ENCODE measurements at regions not wholly inside any gene's neighbourhood (a gene's known extent, or its start where the extent isn't known, plus 50 kb on each side); places are given as distances from the start of the nearest gene placed in this dataset.

- no peaks in the 10 kb centered on the region for H3K79me2 ChIP-seq (ENCODE audit: low read depth)
- Mint-ChIP-seq H3K36me3 (no peaks in the 10 kb centered on the region), H3K9me3 (no peaks in the 10 kb centered on the region), H3K4me3 (no peak overlapping the region), H3K27me3 (ENCODE audit: insufficient read depth, low read depth) (peaks cover 3% of the 10 kb centered on the region), H3K27ac (no peak overlapping the region), H3K4me1 (no peaks in the 10 kb centered on the region)
- TF ChIP-seq EZH2 (IDR thresholded peaks at IDR 0.05): no peak
- TF ChIP-seq, protein P1, sequence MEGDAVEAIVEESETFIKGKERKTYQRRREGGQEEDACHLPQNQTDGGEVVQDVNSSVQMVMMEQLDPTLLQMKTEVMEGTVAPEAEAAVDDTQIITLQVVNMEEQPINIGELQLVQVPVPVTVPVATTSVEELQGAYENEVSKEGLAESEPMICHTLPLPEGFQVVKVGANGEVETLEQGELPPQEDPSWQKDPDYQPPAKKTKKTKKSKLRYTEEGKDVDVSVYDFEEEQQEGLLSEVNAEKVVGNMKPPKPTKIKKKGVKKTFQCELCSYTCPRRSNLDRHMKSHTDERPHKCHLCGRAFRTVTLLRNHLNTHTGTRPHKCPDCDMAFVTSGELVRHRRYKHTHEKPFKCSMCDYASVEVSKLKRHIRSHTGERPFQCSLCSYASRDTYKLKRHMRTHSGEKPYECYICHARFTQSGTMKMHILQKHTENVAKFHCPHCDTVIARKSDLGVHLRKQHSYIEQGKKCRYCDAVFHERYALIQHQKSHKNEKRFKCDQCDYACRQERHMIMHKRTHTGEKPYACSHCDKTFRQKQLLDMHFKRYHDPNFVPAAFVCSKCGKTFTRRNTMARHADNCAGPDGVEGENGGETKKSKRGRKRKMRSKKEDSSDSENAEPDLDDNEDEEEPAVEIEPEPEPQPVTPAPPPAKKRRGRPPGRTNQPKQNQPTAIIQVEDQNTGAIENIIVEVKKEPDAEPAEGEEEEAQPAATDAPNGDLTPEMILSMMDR (IDR thresholded peaks at IDR 0.05): no peak
- no peaks in the 10 kb centered on the region for H3F3A ChIP-seq (ENCODE audit: low read depth)
- H2AFZ ChIP-seq (replicated peaks): no peak overlapping the region
- no peaks in the 10 kb centered on the region for H3K4me1 ChIP-seq
- DNase-seq (ENCODE audit: low spot score): no peak
- H3K36me3 ChIP-seq: no peaks in the 10 kb centered on the region
- H4K20me1 ChIP-seq (ENCODE audit: low read depth): no peaks in the 10 kb centered on the region
- H3K4me2 ChIP-seq: no peak overlapping the region
- H3K27me3 ChIP-seq: no peaks in the 10 kb centered on the region
- no peak overlapping the region for H3K27ac ChIP-seq
- H3K9ac ChIP-seq: no peak overlapping the region
- H3K9me3 ChIP-seq (ENCODE audit: low read depth): no peaks in the 10 kb centered on the region
- H3K4me3 ChIP-seq: no peak overlapping the region
These were observed 244.2 kb upstream of the PIK3R1 start for GRCh38 chr5:67971223-67971830.

GRCh38 chr5:67969631-67970030 lies 245.9 kb upstream of the PIK3R1 start:
- Mint-ChIP-seq H3K27ac (no peak overlapping the region), H3K9me3 (no peaks in the 10 kb centered on the region), H3K4me3 (no peak overlapping the region), H3K36me3 (no peaks in the 10 kb centered on the region), H3K4me1 (peaks cover 5% of the 10 kb centered on the region), H3K27me3 (ENCODE audit: insufficient read depth, low read depth) (peaks cover 8% of the 10 kb centered on the region)
- DNase-seq (ENCODE audit: low spot score): no peak
- H3K27me3 ChIP-seq: no peaks in the 10 kb centered on the region
- H3K79me2 ChIP-seq (ENCODE audit: low read depth): no peaks in the 10 kb centered on the region
- no peaks in the 10 kb centered on the region for H3K4me1 ChIP-seq
- no peaks in the 10 kb centered on the region for H3F3A ChIP-seq (ENCODE audit: low read depth)
- no peaks in the 10 kb centered on the region for H3K36me3 ChIP-seq
- no peak overlapping the region for H3K9ac ChIP-seq
- H2AFZ ChIP-seq (replicated peaks): peak overlapping the region; percentile 38
- TF ChIP-seq EZH2phosphoT487 (IDR thresholded peaks at IDR 0.05): no peak
- no peak for TF ChIP-seq EZH2 (IDR thresholded peaks at IDR 0.05)
- TF ChIP-seq, protein P1 (IDR thresholded peaks at IDR 0.05): no peak
- no peaks in the 10 kb centered on the region for H4K20me1 ChIP-seq (ENCODE audit: low read depth)
- H3K4me2 ChIP-seq: no peak overlapping the region
- no peak overlapping the region for H3K27ac ChIP-seq
- H3K4me3 ChIP-seq: no peak overlapping the region
- no peaks in the 10 kb centered on the region for H3K9me3 ChIP-seq (ENCODE audit: low read depth)

GRCh38 chr5:67969176-67969575 lies 246.4 kb upstream of the PIK3R1 start:
- no peaks in the 10 kb centered on the region for H3K4me1 ChIP-seq
- Mint-ChIP-seq H3K27me3 (ENCODE audit: insufficient read depth, low read depth) (peaks cover 8% of the 10 kb centered on the region), H3K36me3 (no peaks in the 10 kb centered on the region), H3K4me1 (peaks cover 5% of the 10 kb centered on the region), H3K9me3 (no peaks in the 10 kb centered on the region), H3K27ac (no peak overlapping the region), H3K4me3 (no peak overlapping the region)
- no peak for DNase-seq (ENCODE audit: low spot score)
- H3K4me3 ChIP-seq: no peak overlapping the region
- no peaks in the 10 kb centered on the region for H3K9me3 ChIP-seq (ENCODE audit: low read depth)
- no peaks in the 10 kb centered on the region for H3K36me3 ChIP-seq
- no peaks in the 10 kb centered on the region for H3K79me2 ChIP-seq (ENCODE audit: low read depth)
- no peak for TF ChIP-seq EZH2phosphoT487 (IDR thresholded peaks at IDR 0.05)
- TF ChIP-seq EZH2 (IDR thresholded peaks at IDR 0.05): no peak
- TF ChIP-seq, protein P1 (IDR thresholded peaks at IDR 0.05): no peak
- H4K20me1 ChIP-seq (ENCODE audit: low read depth): no peaks in the 10 kb centered on the region
- no peak overlapping the region for H3K9ac ChIP-seq
- H3K27ac ChIP-seq: no peak overlapping the region
- H3F3A ChIP-seq (ENCODE audit: low read depth): no peaks in the 10 kb centered on the region
- H3K27me3 ChIP-seq: no peaks in the 10 kb centered on the region
- H3K4me2 ChIP-seq: no peak overlapping the region
- no peak overlapping the region for H2AFZ ChIP-seq (replicated peaks)

Measured in neural progenitor cell (in vitro differentiated cells).